ENCODE measurements at regions not wholly inside any gene's neighbourhood (a gene's known extent, or its start where the extent isn't known, plus 50 kb on each side); places are given as distances from the start of the nearest gene placed in this dataset.

DNA sequence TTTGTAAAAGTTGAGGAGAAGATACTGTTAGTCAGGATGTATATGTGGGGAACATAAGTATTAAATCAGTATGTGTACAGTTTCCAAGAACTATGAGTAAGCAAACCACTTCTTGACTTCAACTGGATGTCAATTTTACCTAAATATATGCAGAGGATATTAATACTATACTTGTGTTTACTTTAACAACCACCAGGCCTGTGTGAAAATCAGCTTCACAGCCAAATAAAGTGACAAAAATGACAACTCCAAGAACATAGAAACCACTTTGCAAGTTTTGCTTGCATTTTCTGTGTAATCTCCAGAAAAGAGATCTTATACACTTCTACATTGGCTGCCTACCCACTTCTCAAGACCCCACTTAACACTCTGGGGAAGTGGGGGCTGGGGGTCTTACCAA, 293.3 kb upstream of the RORA start:
- ChIA-PET POLR2A (no interaction called here), RAD21 (ENCODE audit: low non-redundant PET in 1 of 2, low total read pairs in 2 of 2, uncharacterized antibody in 2 of 2, unreplicated experiment in 2 of 2) (no interaction called here), CTCF (no interaction called here)
- no peaks in the 10 kb centered on the region for H3K4me1 ChIP-seq (ENCODE audit: control insufficient read depth in 1 of 2, insufficient read depth in 2 of 2, low read length in 2 of 2)
- no peaks in the 10 kb centered on the region; a peak in 1 of 4 replicates for H3K9me3 ChIP-seq (ENCODE audit: control insufficient read depth in 1 of 2, insufficient read depth in 1 of 2, low read depth in 1 of 2, low read length in 2 of 2)
- ATAC-seq (no peak), DNase-seq (ENCODE audit: low read depth, low spot score) (no peak)
- no peaks in the 10 kb centered on the region for H3K79me2 ChIP-seq (ENCODE audit: insufficient read depth, low read length)
- no peak for TF ChIP-seq TCF7L2 (IDR thresholded peaks at IDR 0.05; ENCODE audit: borderline replicate concordance, extremely low read depth, insufficient read depth, insufficient read length)
- TF ChIP-seq CEBPB (IDR thresholded peaks at IDR 0.05; ENCODE audit: low read depth): no peak
- TF ChIP-seq POLR2AphosphoS5 (IDR thresholded peaks at IDR 0.05; ENCODE audit: low read depth, low read length): no peak
- no peak for TF ChIP-seq ZNF274 (IDR thresholded peaks at IDR 0.05; ENCODE audit: low read depth, low read length)
- TF ChIP-seq SP1 (IDR thresholded peaks at IDR 0.05; ENCODE audit: low read depth): no peak
- TF ChIP-seq, protein P1, sequence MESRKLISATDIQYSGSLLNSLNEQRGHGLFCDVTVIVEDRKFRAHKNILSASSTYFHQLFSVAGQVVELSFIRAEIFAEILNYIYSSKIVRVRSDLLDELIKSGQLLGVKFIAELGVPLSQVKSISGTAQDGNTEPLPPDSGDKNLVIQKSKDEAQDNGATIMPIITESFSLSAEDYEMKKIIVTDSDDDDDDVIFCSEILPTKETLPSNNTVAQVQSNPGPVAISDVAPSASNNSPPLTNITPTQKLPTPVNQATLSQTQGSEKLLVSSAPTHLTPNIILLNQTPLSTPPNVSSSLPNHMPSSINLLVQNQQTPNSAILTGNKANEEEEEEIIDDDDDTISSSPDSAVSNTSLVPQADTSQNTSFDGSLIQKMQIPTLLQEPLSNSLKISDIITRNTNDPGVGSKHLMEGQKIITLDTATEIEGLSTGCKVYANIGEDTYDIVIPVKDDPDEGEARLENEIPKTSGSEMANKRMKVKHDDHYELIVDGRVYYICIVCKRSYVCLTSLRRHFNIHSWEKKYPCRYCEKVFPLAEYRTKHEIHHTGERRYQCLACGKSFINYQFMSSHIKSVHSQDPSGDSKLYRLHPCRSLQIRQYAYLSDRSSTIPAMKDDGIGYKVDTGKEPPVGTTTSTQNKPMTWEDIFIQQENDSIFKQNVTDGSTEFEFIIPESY (IDR thresholded peaks at IDR 0.05; ENCODE audit: extremely low read depth, insufficient replicate concordance, low read length): no peak
- TF ChIP-seq FOSL1 (IDR thresholded peaks at IDR 0.05; ENCODE audit: low read depth): no peak
- TF ChIP-seq RAD21 (IDR thresholded peaks at IDR 0.05; ENCODE audit: low read depth): no peak
- no peak for TF ChIP-seq CBX3 (IDR thresholded peaks at IDR 0.05; ENCODE audit: low read depth)
- TF ChIP-seq, protein P2, sequence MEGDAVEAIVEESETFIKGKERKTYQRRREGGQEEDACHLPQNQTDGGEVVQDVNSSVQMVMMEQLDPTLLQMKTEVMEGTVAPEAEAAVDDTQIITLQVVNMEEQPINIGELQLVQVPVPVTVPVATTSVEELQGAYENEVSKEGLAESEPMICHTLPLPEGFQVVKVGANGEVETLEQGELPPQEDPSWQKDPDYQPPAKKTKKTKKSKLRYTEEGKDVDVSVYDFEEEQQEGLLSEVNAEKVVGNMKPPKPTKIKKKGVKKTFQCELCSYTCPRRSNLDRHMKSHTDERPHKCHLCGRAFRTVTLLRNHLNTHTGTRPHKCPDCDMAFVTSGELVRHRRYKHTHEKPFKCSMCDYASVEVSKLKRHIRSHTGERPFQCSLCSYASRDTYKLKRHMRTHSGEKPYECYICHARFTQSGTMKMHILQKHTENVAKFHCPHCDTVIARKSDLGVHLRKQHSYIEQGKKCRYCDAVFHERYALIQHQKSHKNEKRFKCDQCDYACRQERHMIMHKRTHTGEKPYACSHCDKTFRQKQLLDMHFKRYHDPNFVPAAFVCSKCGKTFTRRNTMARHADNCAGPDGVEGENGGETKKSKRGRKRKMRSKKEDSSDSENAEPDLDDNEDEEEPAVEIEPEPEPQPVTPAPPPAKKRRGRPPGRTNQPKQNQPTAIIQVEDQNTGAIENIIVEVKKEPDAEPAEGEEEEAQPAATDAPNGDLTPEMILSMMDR (IDR thresholded peaks at IDR 0.05 in 2 of 3, conservative IDR thresholded peaks at IDR 0.05 in 1 of 3; ENCODE audit: borderline replicate concordance in 1 of 3, insufficient read depth in 1 of 3, low read depth in 2 of 3, low read length in 2 of 3): no peak
- no peak for TF ChIP-seq SRF (IDR thresholded peaks at IDR 0.05; ENCODE audit: low read depth)
- TF ChIP-seq, protein P3, sequence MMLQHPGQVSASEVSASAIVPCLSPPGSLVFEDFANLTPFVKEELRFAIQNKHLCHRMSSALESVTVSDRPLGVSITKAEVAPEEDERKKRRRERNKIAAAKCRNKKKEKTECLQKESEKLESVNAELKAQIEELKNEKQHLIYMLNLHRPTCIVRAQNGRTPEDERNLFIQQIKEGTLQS (IDR thresholded peaks at IDR 0.05): no peak
- no peak for TF ChIP-seq ZFX (IDR thresholded peaks at IDR 0.05)
- TF ChIP-seq SIN3A (IDR thresholded peaks at IDR 0.05; ENCODE audit: low read depth): no peak
- TF ChIP-seq ELF1 (IDR thresholded peaks at IDR 0.05; ENCODE audit: borderline replicate concordance, low read depth): no peak
- no peak for TF ChIP-seq JUND (IDR thresholded peaks at IDR 0.05)
- TF ChIP-seq EGR1 (IDR thresholded peaks at IDR 0.05; ENCODE audit: low read depth): no peak
- no peaks in the 10 kb centered on the region for H4K20me1 ChIP-seq (ENCODE audit: insufficient read depth)
- H3K27ac ChIP-seq (ENCODE audit: low read depth, low read length): no peak overlapping the region
- no peaks in the 10 kb centered on the region for H3K36me3 ChIP-seq (ENCODE audit: control insufficient read depth in 1 of 2, insufficient read depth in 2 of 2, low read length in 2 of 2)
- H3K4me3 ChIP-seq (replicated peaks in 1 of 2; ENCODE audit: low read depth in 1 of 2, low read length in 2 of 2): no peak overlapping the region
- intact Hi-C loops (cut with micrococcal nuclease): no loop called here
- H2AFZ ChIP-seq (ENCODE audit: low read depth, low read length, poor library complexity, severe bottlenecking): no peak overlapping the region
- no peak overlapping the region for H3K9ac ChIP-seq (ENCODE audit: low read length)
- BruUV-seq (replicated peaks): no TSS peak
- no peaks in the 10 kb centered on the region for H3K9me2 ChIP-seq (ENCODE audit: insufficient read depth)
- H3K4me2 ChIP-seq (ENCODE audit: low read length): no peak overlapping the region
- no peaks in the 10 kb centered on the region for H3K27me3 ChIP-seq (ENCODE audit: insufficient read depth, low read length)
